ENCODE measurements at regions not wholly inside any gene's neighbourhood (a gene's known extent, or its start where the extent isn't known, plus 50 kb on each side); places are given as distances from the start of the nearest gene placed in this dataset.

GRCh38 chr1:47569261-47569660 is 131.4 kb downstream of the FOXD2 start:
- TF ChIP-seq CTCF (IDR thresholded peaks at IDR 0.05) (no peak), EP300 (IDR thresholded peaks at IDR 0.05) (no peak)

Data from sigmoid colon (tissue), 4 donors.